Uterus (tissue), 2 donors: ENCODE measurements at regions not wholly inside any gene's neighbourhood (a gene's known extent, or its start where the extent isn't known, plus 50 kb on each side); places are given as distances from the start of the nearest gene placed in this dataset.

Experiments used
- CTCF ChIP-seq, 4 experiments: fragments of 200-600 bp in 2 of 4; fragments of 450-650 bp in 2 of 4; sonication (generic) in 2 of 4; IDR thresholded peaks; one replicate each; pipeline ENCODE4 v1.5.1; 2016 to 2019; ENCODE audit warnings: antibody characterized with exemption in 4 of 4, mild to moderate bottlenecking in 2 of 4, moderate library complexity in 1 of 4
- POLR2A ChIP-seq, 2 donors: fragments of 450-650 bp; IDR thresholded peaks; one replicate each; pipeline ENCODE4 v1.6.1; 2016; ENCODE audit warnings: antibody characterized with exemption in 2 of 2, mild to moderate bottlenecking in 1 of 2, moderate library complexity in 1 of 2

- TF ChIP-seq CTCF (IDR thresholded peaks at IDR 0.05) = no peak
- TF ChIP-seq POLR2A (IDR thresholded peaks at IDR 0.05) = no peak
Observed at GRCh38 chr3:181568693-181569092, 143.0 kb upstream of the SOX2 start.
